Right lung (tissue), 2 donors: ENCODE measurements at regions not wholly inside any gene's neighbourhood (a gene's known extent, or its start where the extent isn't known, plus 50 kb on each side); places are given as distances from the start of the nearest gene placed in this dataset.
A peak's percentile ranks its signal among the peaks of the same experiment; 100 is the strongest.

ENCODE experiments used
- DNase-seq, 2 donors: peaks; one replicate each; pipeline ENCODE4 v3.0.0-alpha.2; 2013

DNA sequence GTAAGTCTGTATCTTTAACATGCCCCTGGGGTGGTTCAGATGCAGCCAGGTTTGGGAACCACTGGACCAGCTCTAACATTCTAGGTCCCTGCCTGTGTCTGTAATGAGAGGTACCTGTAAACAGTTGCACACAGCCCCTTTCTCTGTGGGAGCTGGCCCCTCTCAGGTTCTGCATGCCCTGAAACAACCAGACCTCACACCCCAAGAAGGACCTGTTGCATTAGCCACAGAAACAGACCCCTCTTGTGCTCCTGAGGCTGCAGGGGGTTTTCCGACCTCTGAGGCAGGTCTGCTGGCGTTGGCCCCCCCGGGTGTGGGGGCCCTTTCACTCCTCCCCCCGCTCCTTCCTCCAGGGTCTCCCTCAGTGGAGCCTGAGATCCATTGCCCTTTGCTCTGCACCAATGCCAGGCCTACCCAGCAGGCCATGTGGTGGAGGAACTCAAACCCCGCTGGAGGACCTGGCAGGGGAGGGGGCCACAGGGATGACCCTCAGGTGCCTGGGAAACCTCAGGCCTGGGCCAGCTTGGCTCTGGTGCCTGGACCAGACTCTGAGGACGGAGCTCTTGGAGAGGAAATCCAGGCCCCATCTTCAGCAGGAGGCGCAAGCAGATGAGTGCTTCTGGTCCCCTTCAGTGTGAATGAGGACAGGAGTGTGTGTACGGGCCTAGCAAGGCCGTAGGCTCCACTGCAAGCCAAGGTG lies 61.4 kb upstream of the PJA1 start:
- DNase-seq, result no peak

DNA sequence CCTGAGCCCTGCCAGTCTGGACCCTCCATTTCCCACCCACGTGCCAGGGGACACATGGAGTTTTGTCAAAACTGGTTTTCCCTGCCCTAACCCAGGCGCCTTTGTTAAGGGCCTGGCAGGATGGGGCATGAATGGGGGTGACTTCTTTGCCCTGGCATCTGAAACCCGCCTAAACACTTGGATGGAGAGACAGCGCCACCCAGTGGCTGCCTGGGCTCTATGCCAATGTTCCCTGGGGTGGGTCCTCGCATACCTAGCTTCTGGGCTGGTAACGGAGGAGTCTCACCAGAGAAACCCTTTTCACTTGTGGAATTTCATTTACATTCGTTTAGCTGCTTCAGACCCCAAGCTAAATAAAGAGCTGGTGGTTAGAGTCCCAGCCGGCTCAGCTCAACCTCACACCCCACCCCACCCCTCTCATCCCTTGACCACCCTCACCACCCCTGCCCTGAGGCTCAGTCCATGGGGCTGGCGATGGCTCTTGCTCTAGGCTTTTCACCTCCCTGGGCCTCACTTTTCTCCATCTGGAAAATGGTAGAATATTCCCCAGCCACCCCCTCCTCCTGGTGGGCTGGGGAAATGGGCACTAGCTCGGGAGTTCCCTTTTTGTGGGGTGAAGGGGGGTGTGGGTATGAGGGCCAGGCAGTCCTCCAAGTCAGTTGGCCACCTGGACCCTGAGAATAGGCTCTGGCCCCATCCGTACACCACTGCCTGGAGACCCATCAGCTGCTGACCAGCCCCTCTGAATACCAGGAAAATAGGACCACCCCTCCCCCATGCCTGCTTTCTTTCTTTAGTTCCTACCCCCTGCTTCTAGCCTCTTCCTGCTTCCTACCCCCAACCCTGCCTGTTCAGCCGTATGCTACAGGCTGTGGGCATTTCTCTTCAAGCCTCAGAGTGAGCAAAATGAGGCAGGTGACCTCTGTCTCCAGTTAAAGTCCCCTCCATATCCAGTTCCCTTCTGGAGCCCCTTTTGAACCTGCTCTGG lies 57.1 kb upstream of the PJA1 start:
- DNase-seq, result peak; percentile 58 to 71

- DNase-seq, result no peak
These were observed 56.2 kb upstream of the PJA1 start for GRCh38 chrX:69221239-69222102.

GRCh38 chrX:69218407-69218997 lies 53.2 kb upstream of the PJA1 start:
- no peak for DNase-seq

- peak; percentile 38 to 42 for DNase-seq
These were observed 51.7 kb upstream of the PJA1 start for GRCh38 chrX:69216911-69217310.

- no peak for DNase-seq
These were observed 51.2 kb upstream of the PJA1 start for GRCh38 chrX:69216446-69216845.

DNA sequence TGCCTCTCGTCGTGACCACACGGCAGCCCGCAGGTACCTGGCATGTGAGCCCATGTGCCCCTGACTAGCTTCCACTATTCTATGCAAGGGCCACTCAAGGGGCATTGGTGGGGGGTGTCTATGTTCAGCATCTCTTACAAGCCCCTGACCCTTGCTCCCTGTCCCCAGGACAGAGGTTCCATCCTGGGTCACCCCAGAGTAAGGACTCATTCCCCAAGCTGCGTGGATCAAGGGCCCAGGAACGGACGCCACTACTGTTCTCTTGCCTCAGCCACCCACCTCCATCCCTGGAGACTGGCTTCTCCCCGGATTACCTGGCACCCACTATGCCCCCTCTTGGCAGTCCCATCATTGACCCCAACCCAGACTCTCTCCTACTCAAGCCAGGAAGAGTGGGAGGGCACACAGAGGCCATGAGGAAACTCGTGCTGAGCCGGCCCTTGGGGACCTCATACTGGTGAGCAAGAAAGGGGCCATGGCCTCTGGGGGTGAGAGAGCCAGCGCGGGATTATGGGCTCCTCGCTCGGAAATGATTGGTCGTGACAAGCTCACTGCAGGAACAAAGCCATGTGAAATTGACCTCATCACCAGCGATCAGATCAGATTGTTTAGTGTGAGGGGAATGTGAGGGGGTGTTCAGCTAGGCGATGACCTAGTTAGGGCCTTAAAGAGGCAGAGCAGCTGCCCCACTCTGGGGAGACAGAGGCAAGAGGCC lies 50.1 kb upstream of the PJA1 start:
- DNase-seq, result no peak
